DOHH2 (cell line): ENCODE measurements at regions not wholly inside any gene's neighbourhood (a gene's known extent, or its start where the extent isn't known, plus 50 kb on each side); places are given as distances from the start of the nearest gene placed in this dataset.

Experiments used
- EZH2phosphoT487 ChIP-seq: fragments of 200-600 bp; sonication (generic); IDR thresholded peaks from 2 replicates; pipeline ENCODE4 v1.6.1; 2017; ENCODE audit warnings: borderline replicate concordance, mild to moderate bottlenecking, antibody characterized with exemption, low read length, moderate library complexity, mixed read lengths
- TF ChIP-seq, protein P1 (sequence below): fragments of 200-600 bp; sonication (generic); IDR thresholded peaks from one replicate; pipeline ENCODE4 v1.5.1; 2014; ENCODE audit warnings: antibody characterized with exemption, mild to moderate bottlenecking, low read depth, low read length; ENCODE audit not compliant: poor library complexity, severe bottlenecking

DNA sequence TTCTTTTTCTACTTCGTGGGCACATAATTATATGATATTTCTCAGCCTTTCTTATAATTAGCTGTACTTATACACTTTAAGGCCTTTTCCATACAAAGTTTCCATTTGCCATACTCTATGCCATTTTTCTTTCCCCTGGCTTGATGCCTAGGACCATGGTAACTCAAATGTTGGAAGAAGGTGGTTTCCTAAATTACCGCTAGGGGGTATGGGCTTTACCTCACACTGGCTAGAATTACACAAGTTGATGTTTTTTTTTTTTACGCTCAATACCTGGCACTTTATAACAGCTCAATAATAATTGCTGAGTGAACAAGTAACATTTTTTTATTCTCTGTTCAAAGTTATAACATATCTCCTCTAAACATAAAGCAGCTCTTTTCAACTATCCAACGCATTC, 306.8 kb upstream of the LRFN5 start:
- no peak for TF ChIP-seq EZH2phosphoT487
- TF ChIP-seq, protein P1, sequence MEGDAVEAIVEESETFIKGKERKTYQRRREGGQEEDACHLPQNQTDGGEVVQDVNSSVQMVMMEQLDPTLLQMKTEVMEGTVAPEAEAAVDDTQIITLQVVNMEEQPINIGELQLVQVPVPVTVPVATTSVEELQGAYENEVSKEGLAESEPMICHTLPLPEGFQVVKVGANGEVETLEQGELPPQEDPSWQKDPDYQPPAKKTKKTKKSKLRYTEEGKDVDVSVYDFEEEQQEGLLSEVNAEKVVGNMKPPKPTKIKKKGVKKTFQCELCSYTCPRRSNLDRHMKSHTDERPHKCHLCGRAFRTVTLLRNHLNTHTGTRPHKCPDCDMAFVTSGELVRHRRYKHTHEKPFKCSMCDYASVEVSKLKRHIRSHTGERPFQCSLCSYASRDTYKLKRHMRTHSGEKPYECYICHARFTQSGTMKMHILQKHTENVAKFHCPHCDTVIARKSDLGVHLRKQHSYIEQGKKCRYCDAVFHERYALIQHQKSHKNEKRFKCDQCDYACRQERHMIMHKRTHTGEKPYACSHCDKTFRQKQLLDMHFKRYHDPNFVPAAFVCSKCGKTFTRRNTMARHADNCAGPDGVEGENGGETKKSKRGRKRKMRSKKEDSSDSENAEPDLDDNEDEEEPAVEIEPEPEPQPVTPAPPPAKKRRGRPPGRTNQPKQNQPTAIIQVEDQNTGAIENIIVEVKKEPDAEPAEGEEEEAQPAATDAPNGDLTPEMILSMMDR, result no peak
